ENCODE measurements at regions not wholly inside any gene's neighbourhood (a gene's known extent, or its start where the extent isn't known, plus 50 kb on each side); places are given as distances from the start of the nearest gene placed in this dataset.

DNA sequence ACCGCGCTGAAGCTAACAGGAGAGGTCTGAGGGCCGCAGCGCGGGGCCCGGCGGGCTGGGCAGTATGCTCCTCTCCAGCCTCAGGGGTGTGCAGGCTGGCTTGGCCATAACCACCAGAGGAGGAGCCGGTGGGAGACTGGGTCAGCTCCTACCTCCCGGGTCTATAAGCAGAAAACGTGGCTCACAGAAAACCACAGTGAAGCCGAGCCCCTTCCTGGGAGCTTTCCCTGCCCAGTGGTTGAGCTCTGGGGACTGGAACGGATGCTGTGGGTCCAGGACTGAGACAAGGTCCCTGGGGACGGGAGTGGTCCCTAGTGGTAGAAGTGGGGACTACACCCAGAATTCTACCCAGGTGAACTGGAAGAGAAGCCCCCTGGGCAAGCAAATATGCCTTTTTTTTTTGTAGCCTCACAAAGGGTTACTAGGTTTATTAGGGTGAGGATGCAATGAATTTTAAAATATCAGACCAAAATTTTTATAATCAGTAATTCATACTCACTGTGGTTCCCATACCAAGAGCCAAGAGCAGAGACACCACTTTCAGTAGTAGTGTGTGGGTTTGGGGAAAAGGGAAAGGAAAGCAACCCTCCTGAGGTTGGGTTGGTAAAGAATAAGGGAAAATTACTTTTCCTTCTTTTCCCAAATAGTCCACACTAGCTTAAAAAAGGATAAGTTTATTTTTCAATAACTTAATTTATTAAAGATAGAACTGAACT, 67.9 kb upstream of the PRKCQ start:
- no peak for TF ChIP-seq CREM (IDR thresholded peaks at IDR 0.05)
- no peak for TF ChIP-seq CREM (CRISPR knock-in tag; IDR thresholded peaks at IDR 0.05)
- no peak for TF ChIP-seq NR1H2 (CRISPR knock-in tag; IDR thresholded peaks at IDR 0.05; ENCODE audit: borderline replicate concordance, low read depth)
- no peak for TF ChIP-seq TBP (CRISPR knock-in tag; IDR thresholded peaks at IDR 0.05)
- no peak for TF ChIP-seq RCOR2 (CRISPR knock-in tag; IDR thresholded peaks at IDR 0.05)
- no peak for TF ChIP-seq HDAC6 (IDR thresholded peaks at IDR 0.05; ENCODE audit: low read depth, low read length)
- TF ChIP-seq JUND (CRISPR knock-in tag; IDR thresholded peaks at IDR 0.05): no peak
